GM18520 (cell line): ENCODE measurements at regions not wholly inside any gene's neighbourhood (a gene's known extent, or its start where the extent isn't known, plus 50 kb on each side); places are given as distances from the start of the nearest gene placed in this dataset.
"Not testable (repeated sequence)": the region's sequence is repeated elsewhere in the genome, so short reads cannot be mapped to it uniquely, and the experiment has no call there.

ENCODE experiments used
- ATAC-seq: cut with Tn5 transposase; IDR thresholded peaks from one replicate; pipeline ENCODE4 v1.9.1; 2021; ENCODE audit not compliant: unreplicated experiment

DNA sequence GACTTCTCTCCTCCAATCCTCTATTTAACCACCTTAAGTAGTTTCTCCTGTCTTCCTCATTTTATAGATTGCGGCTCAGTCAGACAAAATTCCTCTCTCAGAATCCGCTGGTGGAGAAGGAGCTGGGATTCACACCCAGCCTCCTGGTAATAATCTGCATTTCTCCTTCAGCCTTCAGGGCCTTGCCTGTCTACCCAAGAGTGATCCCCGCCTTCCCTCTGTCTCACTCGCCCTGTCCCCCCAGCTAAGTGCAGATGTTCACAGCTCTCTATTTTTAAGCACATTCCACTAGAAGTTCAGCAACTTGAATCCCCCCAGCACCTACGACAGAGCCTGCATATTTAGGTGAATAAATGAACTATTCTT, 212.5 kb upstream of the HAAO start:
- ATAC-seq = no peak

DNA sequence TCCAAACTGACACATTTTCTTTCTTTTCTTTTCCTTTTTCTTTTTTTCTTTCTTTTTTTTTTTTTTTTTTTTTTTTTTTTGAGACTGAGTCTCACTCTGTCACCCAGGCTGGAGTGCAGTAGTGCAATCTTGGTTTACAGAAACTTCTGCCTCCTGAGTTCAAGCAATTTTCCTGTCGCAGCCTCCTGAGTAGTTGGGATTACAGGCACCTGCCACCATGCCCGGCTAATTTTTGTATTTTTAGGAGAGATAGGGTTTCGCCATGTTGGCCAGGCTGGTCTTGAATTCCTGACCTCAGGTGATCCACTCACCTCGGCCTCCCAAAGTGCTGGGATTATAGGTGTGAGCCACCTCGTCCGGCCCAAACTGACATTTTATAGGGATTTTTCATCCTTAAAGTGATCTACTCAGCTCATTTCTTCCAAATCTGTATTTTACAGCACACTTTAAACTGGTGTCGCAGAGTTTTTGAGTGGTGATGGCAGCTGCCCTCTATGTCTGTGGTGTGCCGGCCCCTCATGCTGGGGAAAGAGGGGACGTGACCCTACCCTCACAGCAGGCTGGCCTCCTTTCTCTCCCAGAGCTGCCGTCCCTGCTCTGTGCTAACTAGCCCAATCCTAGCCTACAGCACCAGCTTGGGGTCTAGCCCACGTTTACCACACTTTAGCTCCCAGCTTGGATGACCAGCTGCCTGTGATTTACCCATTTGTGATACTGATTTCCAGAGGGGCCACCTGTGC, 211.9 kb upstream of the HAAO start:
- ATAC-seq = not testable (repeated sequence)

DNA sequence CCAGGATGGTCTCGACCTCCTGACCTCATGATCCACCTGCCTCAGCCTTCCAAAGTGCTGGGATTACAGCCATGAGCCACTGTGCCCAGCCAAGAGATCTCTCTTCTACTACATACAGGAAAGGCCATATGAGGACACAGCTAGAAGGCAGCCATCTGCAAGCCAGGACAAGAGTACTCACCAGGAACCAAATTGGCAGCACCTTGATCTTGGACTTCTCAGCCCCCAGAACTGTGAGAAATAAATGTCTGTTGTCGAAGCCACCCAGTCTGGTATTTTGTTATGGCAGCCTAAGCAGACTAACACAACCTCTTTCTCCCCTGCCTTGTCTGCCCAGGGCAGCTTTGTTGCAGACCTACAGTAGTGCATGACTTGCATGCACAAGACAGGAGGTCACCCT, 211.3 kb upstream of the HAAO start:
- ATAC-seq = no peak

DNA sequence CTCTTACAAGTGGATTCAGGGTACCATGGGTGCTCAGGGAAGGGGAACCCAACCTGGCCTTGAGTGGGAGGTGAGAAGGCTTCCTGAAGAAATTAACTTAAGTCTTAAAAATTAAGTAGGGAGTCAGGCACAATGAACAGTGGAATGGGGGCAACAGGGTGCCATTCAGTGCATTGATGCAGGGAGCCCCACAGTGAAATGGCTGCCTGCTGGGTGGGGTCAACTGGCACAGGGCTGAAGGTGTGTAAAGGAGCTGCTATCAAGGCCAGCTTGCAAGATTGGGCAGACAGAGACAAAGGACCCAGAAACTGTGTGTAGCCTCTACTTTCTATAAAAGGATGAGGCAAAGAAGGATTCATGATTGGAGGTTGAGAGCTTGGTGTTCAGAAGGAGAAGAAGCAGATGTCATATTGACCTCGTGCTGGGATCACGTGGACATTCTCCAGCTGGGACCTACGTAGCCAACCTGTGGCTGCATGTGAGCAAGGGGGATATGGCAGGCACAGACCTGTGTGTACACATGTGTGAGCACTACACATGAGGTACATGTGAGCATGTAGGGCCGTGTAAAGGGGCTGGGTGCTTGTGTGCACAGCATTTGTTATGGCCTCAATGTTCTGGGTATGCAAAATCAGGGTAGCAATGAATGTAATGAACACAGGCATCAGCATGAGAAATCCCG, 209.5 kb upstream of the HAAO start:
- ATAC-seq = no peak

DNA sequence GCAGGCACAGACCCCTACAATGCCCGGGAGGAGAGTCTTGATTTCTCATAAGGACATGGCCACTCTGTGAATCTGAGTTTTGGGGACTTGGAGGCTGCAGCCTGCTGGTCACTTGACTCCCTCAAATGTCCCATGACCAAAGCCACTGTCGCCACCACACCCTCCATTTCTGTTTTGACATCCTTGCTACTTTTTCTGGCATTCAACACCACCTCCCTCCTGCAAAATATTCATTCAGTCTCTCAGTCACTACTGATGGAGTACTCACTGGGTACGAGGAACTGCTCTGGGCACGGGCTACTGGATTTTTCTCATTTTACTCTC, 208.6 kb upstream of the HAAO start:
- ATAC-seq = no peak

DNA sequence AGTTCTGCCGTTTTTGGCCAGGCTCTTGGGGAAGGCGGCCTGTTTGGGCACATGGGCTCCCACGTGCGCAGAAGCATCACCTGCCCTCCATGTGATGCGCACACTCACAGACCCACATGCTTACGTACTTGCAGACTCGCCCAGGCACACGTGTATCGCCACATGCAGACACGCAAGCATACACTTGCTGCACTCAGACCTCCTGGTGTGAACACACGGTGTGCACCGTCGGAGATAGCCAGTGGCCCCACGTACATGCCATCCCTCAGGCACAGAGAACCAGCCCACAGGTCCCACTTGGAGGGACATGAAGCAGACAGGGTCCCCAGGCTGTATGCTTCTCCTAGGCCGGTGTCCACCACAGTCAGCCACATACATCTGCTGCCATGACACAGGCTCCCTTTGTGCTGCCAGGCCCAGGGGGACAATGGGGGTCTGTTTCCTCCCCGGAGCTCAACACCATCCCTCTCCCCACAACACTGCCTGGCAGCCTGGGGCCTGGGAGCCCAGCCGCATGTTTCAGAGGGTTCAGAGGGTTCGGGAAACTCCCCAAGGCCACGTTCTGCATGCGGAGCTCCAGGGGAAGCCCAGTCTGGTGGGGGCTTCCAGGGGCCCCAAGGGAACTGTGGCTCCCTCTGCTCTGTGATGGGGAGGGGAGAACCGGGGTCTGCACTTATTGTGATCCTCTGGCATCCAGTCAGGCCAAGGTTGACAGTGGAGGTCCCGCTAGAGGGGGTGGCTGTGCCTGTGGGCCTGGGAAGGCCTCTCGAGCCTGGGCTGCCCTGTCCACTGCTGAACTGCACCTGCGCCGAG, 208.1 kb upstream of the HAAO start:
- no peak for ATAC-seq

DNA sequence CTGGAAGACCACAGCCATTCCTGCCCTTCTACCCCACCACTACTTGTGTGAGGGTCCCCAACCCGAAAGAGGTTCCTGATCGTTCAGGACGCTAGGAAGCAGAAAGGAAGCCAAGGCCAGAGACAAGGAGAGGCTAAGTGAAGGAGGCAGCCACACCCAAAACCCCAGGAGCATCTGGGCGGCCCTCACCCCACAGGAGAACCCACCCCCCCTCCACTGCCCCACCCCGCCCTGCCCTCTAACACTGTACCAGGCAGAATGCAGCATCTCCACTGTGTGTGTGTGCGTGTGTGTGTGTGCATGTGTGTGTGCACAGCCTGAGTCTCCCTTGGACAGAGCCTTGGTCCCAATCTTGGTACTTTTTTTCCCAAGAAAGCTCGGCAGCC, 207.5 kb upstream of the HAAO start:
- no peak for ATAC-seq

DNA sequence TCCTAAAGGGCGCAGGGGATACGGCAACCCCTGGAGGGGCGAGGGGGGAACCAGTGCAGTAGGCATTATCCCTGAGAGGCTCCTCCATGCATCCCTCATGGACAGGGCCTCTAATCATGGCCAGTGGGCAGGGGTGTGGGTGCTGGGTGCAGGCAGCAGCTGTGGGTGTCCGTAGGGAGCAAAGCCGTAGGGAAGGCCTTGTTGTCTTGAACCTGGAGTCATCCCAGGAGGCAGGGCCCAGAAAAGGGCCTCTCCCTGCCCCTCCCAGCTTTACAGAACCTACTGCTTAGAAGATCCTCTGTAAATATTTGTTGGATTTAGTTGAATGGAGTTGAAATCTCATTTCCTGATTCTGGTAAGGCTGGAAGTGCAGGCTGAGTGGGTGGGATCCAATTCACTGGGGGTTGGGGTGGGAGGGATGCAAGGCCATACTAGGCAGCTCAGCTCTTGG, 207.0 kb upstream of the HAAO start:
- ATAC-seq = no peak

DNA sequence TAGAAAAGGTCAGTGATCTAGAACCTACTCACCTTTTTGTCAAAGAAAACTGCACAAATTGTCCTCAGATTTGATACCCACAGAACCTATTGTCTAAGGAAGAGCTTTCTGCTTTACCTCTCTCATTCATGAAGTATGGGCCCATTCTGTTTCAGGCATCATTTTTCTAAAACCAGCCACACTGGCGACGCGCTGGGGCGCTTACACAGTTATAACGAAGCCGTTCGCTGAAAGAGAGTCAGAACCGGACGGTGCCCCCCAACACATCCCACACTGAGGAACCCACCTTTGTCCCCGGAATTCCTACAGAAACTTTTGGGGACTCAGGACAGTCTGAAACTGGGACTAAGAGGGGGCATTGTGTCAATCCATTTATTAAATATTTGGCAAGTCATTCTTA, 206.3 kb upstream of the HAAO start:
- ATAC-seq = no peak

DNA sequence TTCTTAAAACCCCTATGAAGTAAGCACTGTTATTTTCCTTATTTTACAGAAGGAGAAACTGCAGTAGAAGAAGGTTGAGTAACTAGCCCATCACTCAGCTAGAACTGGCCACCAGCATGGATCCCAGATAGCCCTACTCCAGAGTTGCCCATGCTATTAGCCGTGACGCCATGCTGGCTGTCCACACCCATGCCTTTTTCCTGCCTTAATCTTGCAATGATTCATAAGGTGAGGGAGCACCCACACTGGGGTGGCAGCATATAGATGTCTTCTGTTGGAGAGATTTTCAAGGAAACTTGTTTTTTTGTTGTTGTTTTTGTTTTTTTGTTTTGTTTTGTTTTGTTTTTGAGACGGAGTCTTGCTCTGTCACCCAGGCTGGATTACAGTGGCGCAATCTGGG, 204.1 kb upstream of the HAAO start:
- no peak for ATAC-seq

DNA sequence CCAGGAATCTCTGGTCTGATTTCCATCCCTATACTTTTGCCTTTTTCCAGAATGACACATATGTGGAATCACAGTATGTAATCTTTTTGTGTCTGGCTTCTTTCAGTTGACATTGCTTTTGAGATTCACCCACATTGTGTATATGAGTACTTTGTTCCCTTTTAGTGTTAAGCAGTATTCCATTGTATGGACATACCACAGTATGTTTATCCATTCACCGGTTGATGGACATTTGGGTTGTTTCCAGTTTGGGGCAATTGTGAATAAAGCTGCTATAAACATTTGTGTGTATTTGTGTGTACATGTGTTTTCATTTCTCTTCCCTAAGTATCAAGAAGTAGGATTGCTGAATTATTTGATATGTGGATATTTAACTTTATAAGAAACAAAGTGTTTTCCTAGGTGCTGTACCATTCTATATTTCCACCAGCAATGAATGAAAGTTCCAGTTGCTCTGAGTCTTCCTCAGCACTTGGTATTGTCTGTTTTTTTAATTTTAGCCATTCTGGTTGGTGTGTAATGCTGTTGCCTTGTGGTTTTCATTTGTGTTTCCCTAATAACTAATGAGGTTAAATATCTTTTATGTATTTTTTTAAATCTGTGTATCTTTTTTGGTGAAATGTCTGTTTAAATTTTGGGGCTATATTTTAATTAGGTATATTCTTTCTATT, 203.5 kb upstream of the HAAO start:
- no peak for ATAC-seq

DNA sequence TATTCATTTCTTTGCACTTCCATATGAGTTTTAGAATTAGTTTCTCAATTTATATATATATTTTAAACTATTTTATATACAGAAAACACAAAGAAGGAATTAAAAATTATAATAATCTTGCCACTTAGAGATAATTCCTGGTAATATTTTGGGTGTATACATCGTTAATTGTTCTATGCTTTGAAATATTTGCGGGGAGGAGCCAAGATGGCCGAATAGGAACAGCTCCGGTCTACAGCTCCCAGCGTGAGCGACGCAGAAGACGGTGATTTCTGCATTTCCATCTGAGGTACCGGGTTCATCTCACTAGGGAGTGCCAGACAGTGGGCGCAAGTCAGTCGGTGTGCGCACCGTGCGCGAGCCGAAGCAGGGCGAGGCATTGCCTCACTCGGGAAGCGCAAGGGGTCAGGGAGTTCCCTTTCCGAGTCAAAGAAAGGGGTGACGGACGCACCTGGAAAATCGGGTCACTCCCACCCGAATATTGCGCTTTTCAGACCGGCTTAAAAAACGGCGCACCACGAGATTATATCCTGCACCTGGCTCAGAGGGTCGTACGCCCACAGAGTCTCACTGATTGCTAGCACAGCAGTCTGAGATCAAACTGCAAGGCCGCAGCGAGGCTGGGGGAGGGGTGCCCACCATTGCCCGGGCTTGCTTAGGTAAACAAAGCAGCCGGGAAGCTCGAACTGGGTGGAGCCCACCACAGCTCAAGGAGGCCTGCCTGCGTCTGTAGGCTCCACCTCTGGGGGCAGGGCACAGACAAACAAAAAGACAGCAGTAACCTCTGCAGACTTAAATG, 197.1 kb upstream of the HAAO start:
- not testable (repeated sequence) for ATAC-seq

DNA sequence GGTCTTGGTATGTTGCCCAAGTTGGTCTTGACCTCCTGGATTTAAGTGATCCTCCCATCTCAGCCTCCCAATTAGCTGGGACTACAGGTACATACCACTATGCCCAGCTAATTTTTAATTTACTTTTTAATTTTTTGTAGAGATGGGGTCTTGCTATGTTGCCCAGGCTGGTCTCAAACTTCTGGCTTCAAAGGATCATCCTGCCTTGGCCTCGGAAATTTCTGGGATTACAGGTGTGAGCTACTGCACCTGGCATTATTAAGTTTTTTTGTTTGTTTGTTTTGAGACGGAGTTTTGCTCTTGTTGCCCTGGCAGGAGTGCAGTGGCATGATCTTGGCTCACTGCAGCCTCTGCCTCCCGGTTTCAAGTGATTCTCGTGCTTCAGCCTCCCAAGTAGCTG, 195.7 kb upstream of the HAAO start:
- ATAC-seq = not testable (repeated sequence)

DNA sequence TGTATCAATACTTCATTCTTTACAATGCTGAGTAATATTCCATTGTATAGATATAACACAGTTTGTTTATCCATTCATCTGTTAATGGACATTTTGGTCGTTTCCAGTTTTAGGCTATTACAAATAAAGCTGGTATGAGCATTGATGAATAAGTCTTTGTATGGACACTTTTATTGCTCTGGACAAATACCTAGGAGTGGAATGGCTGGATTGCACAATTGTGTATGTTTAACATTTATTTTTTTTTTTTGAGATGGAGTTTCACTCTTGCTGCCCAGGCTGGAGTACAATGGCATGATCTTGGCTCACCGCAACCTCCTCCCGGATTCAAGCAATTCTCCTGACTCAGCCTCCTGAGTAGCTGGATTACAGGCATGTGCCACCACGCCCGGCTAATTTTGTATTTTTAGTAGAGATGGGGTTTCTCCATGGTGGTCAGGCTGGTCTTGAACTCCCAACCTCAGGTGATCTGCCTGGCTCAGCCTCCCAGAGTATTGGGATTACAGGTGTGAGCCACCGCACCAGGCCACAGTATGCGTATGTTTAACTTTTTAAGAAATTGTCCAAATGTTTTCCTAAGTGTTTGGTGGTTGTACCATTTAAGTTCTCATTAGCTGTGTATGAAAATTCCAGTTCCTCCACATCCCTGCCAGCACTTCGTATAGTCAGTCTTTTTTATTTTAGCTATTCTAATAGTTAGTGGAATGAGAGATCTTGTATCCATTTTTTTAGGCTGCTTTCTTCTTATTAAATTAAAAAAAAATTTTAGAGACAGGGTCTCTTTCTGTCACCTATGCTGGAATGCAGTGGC, 194.9 kb upstream of the HAAO start:
- ATAC-seq = no peak

DNA sequence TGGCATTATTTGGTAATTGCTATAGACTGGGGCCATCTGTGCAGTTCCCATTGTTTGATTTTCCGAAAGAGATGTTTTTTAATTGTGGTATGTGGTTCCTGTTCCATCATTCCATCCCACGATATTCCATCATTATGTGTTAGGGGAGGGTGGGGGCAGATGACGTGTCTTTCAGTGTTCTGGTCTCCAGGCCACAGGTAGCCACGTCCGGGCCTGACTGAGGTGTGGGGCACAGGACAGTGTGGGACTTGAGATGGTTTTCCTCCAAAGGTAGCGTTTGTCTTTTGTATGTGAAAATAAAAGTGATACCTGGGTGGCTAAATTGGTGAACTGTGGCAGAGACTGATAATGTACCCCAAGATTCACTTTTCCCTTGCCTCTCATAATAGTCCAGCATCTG, 192.2 kb upstream of the HAAO start:
- no peak for ATAC-seq

DNA sequence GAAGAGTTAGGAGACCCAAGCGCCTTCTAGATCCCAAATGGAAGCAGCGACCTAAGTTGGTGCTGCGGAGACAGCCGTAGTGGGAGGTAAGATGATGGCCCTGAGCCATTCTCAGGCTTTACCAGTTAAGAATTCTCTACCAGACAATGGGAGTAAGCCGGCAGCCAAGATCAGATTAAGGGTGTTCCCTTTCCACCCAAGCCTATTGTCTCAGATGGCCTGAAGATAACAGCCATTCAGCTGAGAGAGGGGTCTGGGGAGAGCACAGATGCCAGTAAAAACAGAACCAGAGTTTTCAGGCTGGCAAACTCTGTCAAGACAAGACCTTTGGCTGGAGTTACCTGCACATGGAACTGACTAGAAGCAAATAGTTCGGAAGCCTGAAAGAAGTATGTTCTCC, 191.7 kb upstream of the HAAO start:
- ATAC-seq = no peak

DNA sequence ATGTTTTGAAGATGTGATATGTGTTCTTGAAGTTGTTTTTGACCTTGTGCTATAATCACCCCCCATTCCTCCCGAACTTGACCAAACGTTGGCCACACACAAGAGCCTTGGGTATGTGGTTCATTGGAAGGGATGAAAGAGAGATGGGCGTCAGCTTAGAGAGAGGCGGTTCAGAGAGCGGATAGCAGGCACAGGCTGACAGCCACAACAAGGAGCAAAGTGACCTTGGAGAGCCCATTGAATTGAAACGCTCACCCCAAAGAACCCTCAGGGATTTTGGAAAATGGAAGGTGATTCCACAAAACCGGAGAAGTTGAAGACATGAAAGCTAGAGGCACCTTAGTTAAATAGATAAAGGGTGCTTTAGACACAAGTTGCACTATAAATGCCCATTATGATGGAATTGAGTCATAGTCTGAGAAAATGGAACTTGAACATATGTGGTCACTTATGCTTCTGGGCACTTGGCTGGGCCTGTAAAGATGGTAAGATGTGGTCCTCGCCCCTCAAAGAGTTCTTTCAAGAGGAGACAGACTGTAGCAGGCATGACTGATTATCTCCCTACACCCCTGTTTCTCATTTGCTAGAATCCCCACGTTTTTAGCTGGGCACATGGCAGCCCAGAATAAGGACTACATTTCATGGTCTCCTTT, 188.5 kb upstream of the HAAO start:
- no peak for ATAC-seq

DNA sequence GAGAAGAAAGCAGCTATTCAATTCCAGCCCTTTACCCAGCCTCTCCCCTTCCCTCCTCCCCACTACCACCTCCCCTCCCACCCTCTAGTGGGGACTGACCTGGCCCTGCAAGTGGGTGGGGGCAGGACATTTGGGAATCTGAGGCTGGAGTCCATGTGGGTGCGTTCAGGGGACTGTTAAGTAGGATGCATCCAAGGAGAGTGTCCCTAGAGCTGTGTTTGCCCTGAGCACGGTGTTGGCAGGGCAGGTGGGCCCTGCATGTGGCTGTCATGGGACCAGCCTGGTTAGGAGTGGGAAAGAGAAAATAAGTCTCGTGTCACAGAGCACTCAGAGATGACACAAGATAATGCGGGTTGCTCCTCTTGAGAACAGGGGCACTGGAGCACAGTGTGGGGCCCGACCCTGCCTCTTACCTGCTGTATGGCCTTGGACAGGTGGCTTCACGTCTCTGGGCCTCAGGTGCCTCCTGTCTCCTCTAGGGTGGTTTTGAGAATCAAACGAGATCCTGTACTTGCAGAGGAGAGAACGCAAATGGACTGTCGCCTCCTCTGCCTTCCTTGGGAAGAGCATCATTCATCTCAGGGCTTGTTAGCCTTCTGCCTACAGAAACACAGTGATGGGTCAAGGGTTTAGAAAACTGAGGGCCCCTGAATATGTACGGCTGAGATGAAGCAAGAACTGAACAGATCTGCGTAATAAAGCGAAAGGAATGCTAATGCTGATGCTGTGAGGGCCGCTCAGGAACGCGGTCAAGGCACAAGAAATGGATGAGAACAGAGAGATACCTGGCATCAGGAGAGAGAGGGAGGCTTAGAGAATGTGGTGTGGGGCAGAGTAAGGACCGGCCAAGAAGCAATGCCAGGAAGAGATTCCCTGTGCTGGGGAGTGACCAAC, 187.7 kb upstream of the HAAO start:
- no peak for ATAC-seq
